CD4-positive, alpha-beta T cell treated with Interleukin-17A for 4 hours (primary cell): ENCODE measurements at regions not wholly inside any gene's neighbourhood (a gene's known extent, or its start where the extent isn't known, plus 50 kb on each side); places are given as distances from the start of the nearest gene placed in this dataset.
A peak's percentile ranks its signal among the peaks of the same experiment; 100 is the strongest.

ENCODE experiments used
- DNase-seq: peaks from one replicate; pipeline ENCODE4 v3.0.0-alpha.2; 2020; ENCODE audit warnings: mixed read lengths

DNA sequence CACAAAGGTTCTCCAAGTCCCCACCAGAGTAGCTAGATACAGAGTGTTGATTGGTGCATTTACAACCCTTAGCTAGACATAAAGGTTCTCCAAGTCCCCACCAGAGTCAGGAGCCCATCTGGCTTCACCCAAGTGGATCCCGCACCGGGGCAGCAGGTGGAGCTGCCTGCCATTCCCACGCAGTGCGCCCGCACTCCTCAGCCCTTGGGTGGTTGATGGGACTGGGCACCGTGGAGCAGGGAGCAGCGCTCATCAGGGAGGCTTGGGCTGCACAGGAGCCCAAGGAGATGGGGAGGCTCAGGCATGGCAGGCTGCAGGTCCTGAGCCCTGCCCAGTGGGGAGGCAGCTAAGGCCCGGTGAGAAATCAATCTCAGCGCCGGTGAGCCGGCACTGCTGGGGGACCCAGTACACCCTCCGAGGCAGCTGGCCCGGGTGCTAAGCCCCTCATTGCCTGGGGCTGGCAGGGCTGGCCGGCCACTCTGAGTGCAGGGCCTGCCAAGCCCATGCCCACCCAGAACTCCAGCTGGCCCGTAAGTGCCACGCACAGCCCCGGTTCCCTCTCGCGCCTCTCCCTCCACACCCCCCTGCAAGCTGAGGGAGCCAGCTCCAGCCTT, 404.1 kb downstream of the METTL15 start:
- peak; percentile 2 for DNase-seq

DNA sequence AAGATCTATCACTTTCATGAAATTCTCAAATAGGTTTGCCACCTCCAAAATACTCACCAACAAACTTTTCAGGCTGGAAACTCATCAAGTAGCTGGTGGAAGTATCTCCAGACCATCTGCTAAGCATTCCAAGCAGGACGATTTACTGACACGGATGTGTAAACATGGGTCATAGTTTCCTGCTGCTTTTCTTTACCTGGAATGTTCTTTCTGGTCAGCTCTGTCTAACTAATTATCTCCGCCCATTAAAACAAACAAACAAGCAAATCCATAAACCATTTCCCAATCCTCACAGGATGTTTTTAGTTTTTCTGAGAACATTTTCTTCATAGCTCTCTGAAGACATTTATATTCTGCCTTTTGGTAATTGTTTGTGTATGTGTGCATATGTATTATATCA, 397.0 kb downstream of the METTL15 start:
- no peak for DNase-seq

DNA sequence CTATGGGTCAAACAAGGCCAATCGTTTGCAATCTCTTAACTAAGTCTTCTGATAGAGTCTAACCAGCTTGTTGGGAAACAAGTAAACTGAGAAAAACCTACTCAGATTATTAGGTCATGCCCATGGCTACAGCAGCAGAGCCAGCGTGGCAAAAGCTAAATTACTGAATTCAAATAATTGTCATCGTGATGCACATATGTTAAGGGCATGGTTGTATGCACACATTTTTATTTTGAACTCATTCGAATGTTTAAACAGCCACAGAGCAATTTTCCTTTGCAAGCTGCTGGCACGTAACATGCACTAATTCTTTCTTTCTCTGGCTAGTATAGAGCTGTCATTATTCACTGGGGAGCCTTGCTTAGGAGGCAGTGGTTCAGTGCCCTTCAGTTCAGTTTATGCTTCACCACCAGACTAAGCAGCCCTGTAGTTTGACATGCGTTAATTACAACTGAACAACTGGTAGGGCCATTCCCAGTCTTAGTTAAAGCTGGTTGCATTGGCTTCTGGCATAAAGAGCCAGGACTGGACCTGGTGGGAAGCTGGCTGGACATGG, 396.4 kb downstream of the METTL15 start:
- no peak for DNase-seq

DNA sequence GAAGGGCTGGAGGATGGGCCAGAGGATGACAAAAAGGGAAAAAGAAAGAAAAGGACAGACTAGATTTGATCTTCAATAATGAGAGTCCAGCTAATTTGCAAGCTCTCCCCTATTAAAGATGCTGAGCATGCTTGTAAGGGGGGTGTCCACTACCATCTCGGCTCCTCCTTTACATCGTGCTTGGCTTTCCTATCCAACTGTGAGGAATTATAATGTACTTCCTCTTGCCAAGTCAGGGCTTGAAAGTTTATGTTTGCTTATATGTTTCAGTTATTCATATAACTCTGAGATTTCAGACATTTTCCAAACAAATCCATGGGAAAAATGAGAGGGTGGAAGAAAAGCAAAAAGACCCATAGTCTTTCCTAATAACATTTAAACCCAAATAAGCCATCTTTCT, 387.1 kb downstream of the METTL15 start:
- DNase-seq, result no peak

DNA sequence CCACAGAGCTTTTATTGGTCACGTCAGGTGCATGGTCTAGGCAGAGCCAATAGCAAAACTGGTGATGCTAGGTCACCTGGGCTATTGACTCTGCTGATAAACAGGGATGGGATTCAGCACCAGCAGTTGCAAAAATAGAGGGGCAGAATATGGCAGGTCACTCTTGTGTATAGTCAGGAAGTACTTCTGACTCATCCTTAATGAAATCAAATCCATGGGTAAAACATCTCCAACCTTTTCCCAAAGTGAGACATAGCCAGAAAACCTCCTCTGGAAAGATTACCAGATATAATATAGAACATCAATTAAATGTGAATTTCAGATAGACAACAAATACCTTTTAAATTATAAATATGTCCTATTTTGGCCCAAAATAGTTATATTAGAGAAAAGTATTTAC, 383.2 kb downstream of the METTL15 start:
- DNase-seq, result no peak

DNA sequence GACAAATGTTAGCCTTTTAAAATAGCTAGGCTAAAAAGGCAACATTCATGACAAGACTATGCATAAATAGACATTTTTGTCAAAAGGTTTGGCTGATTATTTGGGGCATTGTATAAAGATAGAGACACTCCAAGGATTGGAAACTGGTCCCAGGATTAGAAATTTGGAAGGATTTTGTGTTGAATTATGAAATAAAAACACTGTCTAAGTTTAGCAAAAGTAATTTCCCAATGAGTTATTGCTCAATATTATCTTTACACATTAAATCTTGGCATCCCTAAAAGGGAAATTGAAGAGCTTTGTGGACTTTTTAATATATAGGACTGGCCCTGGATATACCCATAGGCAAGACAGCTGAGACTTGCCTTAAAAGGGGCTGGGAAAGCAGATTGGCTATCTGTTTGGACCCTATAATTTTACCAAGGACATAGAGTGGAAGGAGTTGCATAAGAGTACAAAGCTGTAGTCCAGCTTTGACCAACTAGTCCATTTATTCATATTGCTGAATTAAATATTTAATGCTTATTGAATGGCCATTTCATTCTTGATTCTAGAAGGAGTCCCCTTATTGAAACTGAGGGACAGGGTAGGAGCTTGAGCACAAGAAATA, 382.7 kb downstream of the METTL15 start:
- DNase-seq, result no peak

DNA sequence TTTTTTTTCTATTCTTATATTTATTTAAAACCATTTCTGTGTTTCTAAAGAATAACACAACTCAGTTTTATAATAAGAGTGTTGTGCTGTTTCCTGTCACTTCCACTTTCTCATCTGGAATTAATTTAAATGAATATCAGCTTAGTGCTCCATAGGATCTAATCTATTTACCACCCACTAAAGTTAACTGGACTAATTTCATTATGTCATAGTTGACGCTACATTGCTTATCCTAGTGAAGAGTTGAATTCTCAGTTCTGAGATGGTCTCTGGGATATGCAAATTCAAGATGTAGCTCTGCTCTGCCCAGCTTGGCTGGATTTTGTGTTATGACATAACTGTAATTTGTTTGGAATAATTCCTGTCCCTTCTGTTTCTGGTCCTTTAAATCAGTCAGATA, 380.1 kb downstream of the METTL15 start:
- DNase-seq, result no peak

DNA sequence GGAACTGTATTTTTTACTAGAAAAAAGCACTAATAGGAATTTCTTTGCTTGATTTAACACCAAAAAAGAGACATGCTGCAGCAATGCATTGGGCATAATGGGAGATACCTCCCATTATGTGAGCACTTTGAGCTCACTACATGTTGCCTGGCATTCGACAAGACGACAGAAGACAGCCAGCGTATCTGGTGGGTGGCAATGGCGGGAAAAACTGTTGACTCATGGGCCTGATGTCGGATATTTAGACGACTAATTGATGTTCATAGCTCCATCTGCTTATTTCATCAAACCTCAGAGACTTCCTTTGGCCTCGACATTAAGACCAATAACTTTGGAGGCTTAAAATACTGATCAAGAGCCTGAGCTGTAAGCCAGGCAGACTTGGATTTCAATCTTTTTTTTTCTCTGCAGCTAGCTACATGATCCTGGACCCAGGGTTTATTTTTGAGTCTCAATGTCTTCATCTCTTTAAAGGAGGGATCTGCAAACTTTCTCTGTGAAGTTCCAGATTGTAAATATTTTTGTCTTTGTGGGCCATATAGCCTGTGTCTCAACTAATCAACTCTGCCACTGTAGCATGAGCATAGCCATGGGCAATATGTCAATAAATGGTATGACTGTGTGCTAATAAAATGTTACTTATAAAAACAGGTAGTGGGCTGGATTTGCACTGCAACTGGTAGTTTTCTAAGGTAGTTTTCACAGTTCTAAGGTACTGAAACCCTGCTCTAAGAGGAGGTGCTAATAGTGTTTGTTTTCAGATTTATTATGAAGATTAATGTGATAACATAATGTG, 375.1 kb downstream of the METTL15 start:
- no peak for DNase-seq

DNA sequence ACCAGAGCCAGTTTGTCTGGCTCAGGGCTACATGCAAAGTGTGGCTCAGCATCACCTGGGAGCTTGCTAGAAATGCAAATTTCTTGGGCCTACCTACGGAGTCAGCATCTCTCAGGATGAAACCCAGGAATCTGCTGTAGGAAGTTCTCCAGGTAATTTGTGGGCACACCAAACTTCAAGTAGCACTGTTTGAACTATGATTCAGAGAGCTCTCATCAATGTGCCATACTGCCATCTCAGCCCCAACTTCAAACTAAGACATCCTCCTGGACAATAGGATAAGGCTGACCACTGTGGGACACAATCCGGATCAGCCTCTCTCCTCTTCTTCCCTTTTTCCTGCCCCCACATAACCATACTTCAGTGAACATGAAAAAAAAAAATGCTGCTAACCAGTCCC, 374.5 kb downstream of the METTL15 start:
- DNase-seq, result no peak

DNA sequence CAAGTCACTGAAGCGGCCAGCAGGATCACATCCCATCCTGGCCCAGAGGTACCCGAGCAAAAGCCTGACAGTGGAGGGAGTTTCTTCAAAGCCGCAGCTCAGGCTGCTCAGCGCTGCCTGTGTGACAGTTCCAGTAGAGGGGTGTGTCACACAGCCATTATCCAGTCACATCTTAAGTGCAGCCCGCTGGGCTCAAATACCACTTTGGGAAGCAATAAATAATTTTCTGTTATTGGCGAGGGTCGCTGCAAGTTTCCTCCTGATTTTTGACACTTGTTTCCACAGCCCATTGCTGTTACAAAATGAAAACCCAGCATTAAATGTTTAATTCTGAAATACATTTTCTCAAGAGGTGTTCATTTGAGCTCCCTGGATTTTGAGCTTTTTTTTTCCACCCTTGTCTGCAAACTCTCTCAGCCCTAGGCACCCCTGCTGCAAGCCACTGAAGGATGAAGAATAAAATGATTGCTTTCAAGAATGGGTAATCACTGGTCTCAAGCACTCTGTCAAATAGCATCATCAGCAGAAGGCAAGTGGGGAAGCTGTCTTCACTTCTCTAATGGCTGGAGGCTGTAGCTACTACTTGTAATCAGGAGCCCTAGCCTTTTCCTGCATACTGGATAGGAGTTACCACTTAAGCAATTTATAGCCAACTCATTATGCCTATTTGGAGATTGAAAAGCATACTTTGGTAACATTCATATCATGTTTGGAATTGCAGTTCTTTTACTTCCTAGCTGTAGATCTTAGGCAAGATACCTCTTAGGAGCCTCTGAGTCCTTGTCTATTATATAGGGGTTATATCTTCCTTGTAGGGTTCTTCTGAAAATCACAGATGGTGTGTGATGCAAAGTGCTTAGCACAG, 373.7 kb downstream of the METTL15 start:
- DNase-seq, result no peak

DNA sequence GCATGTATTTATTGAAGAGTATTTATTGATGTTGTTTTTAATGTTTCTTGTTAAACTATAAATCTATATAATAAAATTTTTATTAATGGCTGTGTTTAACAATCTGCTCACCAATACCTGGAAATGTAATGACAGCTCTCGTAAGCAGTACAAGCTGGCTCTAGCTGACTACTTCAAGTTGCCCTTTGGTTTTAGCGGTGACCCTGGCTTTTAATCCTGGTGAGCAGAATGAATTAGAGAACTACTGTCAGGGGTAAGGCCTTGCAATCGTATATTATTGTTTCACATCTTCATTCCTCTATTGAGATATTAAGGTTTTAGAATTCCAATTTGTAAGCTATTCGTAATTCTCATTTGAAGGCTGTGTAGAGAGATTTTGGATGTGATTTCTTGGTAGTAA, 372.2 kb downstream of the METTL15 start:
- DNase-seq, result no peak

DNA sequence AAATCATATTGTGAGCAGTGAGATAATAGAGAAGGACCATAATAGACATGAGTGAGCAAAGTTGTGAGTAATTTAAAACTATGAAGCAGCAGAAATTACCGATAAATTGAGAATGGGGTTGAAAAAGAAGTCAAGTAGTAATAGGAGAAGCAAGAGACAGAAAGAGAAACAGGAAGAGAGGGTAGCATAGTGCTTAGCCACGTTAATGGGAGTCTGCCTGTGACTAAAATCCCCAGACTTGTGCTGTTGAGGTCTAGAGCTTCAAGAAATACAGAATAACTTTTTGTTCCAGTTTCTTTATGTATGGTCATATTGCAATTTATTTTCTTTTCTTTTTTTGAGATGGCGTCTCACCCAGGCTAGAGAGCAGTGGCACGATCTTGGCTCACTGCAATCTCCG, 368.7 kb downstream of the METTL15 start:
- DNase-seq, result no peak

DNA sequence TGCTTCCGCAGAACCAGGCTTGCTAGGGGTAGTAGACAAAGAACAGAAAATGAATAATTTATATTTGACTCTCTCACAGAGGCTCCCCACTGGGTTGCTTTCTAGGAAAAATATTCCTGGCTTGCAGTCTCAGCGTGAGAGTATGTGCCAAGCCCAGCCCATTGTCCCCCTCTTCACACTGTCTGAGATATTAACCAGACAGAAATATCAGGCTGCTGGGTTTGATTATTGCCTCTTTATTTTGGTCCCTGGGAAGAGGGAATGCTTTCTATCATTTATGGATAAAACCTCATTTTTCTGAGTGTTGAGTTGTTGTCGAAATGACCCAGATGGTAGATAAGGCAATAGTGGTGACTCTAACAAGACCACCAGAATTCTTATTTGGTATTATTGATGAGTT, 367.9 kb downstream of the METTL15 start:
- DNase-seq, result no peak

DNA sequence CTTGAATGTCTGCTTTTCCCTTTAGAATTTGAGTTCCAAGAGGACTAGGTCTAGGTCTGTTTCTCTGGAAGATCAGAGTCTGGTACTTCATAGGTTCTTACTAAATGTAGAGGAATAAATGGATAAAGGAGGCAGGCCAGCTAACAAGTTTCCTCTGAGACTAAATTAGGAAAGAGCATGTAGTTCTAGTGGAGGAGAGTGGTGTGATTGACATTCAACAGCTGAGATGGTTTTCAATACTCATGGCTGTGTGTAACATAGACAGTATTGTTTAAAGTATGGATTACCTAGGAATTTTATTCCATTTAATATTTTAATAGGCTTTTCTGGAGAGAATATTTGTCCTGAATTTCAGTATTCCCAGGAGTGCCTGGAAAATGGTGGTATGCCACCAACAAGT, 364.7 kb downstream of the METTL15 start:
- DNase-seq, result no peak

DNA sequence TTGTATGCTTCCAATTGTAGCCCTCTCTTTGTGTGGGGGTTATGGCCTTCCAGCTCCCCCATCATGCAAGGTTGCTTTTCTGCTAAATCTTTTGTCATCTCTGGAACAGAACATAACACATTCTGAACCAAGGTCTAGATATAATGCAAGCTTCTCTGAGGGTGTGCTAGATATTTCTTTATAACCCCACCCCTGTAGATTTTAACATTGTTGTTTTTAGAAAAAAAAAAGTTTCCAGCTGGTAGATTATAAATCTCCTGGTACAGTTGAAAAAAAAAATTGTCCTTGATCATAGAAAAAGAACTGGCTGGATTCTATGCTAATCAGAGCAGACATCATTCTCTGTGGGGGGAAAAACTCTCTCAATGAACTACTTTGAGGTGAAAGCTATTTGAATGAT, 363.3 kb downstream of the METTL15 start:
- no peak for DNase-seq

DNA sequence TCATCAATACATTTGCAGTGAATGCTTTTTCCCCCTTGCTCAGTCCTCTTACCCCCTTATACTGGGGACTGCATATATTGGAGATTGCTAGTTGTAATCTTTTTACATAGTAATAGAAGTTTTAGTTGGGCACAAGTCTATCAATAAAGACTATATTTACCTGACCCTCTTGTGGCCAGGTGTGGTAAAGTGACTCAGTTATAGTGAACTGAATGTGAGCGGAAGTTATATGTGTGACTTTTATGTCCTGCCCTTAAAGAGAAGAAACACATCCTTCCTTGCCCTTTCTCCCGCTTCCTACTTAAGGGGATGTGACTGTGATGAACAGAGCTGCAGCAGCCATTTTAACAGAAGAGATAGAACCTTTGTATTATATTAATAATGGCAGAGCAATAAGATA, 362.0 kb downstream of the METTL15 start:
- no peak for DNase-seq

DNA sequence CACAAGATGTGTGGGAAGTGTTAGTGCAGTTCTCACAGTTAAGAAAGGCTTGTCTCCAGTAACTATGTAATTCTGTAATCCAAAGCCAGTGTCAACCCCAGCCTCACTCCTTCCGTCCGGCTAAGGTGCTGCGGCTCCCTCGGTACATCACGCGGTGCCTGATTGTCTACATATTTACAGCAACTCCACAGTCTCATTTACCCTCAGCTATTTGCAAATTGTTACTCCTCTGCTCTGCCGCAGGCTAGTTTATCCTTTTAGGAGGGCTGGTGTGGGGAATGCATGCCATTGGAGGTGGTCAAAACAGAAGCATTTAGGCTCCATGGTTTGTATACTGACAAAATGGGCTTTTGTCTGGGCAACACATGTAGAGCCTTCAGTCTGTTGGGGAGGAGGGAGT, 358.3 kb downstream of the METTL15 start:
- DNase-seq, result no peak

DNA sequence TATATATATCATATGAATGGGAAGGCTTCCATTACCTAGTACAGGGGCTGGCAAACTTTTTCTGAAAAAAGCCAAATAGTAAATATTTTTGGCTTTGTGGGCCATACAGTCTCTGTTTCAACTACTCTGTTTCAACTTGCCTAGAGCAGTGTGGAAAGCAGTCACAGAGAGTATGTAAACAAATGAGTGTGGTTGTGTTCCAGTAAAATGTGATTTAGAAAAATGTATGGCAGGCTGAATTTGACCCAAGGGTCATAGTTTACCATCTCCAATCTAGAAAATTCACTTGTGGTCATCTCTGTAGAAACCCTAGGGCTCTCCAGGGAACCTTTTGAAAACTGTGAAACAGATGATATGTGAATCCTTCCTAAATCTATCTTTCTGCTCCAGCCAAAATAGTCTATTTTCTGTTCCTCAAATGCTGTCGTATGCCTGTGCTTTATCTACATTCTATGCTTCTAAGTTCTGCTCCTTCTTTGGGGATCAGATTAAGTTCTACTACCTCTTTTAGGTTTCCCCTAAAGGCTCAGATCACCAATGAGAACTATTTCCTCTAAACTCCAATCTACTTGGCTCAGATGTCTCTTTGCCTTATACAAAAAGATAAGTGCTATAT, 356.2 kb downstream of the METTL15 start:
- DNase-seq, result no peak

DNA sequence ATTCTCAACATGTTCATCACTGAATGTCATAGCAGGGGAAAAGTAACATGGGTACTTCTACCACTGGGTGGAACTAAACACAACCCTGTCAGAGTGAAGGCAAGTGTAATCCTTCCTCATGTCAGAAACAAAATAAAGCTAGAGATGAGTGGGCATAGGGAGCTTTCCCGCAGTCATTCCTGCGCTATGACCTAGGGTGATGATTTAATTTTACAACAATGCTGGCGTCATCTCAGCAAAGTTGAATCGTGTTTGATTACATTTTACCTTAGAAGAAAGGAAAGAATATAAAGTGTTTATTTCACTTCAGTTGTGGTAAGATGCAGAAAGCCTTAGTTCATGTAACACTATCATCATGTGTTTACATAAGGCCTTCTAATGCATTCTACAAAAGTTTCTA, 355.6 kb downstream of the METTL15 start:
- DNase-seq, result no peak

DNA sequence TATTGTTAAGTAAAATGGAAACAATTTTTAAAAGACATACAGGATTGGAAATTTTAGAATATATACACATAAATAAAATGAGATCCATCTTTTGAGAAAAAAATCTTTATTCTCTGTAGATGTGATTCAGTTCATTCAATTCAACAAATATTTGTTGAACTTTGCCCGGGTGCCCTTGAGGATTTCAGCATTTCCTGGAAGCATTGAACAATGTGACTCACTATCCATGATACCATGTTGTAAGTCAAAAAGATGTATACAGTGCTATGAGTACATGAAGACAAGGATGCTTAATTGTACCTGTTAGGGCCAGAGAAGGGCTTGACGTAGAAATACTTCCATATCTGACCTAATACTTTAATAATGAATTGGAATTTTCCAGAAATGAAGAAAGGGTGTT, 353.7 kb downstream of the METTL15 start:
- no peak for DNase-seq

DNA sequence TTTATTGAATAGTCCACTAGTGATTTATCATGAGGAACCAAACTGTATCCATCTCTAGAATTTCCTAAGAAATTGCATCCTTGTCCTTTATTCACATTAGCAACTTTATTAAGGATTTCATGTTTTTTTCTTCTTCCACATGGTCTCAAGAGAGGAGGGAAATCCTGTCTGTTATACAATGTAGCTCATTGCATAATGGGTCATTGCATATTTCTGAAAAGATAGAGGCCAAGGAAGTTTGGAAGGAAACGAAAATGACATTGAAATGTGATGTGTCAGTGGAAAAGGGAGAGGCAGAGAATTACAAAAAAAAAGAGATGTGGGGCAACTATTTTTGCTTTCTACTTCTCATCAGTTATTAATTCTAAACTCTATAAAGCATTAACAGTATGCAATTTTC, 353.1 kb downstream of the METTL15 start:
- DNase-seq, result no peak

DNA sequence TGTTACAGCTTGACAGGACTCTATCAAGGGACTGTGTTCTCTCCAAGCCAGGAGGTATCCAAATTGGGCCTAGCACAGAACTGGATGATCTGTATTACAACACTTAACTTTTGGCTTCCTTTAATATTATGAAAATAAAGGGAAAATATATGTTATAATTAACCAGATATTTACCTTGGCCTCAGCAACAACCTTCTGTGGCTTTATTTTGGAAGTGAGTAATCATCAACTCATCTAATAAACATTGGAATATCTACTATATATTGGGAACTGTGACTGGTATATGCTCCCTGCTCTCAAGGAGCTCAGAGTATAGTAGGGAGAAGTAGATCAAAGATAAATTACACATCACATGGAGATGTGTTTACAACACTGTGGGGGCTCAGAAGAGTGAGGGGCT, 352.2 kb downstream of the METTL15 start:
- DNase-seq, result no peak

DNA sequence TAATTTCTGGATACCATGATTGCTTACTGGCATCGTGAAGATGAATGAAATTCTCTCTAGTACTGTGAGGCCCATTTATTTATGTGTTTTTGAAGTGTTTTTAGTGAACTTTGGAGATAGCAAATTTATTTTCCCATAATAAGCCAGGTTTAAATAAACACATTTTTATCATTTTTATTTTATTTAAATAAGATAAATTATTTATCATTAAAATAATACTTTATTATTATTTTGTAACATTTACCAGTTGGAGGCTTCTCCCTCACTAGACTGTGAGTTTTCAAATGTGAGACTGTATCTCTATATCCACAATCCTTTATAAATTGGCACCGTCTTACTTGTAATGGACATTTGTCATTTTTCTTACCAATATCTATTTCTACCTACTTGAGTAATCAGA, 351.7 kb downstream of the METTL15 start:
- no peak for DNase-seq
